ENCODE measurements at regions not wholly inside any gene's neighbourhood (a gene's known extent, or its start where the extent isn't known, plus 50 kb on each side); places are given as distances from the start of the nearest gene placed in this dataset.

- Histone ChIP-seq H3K36me3 (ENCODE audit: control insufficient read depth, insufficient read depth, low read length) (no peaks in the 10 kb centered on the region), H3K18ac (ENCODE audit: low read depth, low read length) (no peak overlapping the region), H2AK9ac (replicated peaks; ENCODE audit: low read depth, low read length, poor library complexity) (no peak overlapping the region), H2BK15ac (ENCODE audit: low read depth, low read length) (no peak overlapping the region), H4K20me1 (ENCODE audit: insufficient read depth, low read length) (no peaks in the 10 kb centered on the region), H2BK120ac (ENCODE audit: low read depth, low read length) (no peak overlapping the region), H4K91ac (ENCODE audit: insufficient read depth, low read depth, low read length) (no peak overlapping the region), H3K4me1 (ENCODE audit: control insufficient read depth, insufficient read depth, low read length) (no peaks in the 10 kb centered on the region), H3K9me3 (ENCODE audit: control insufficient read depth, insufficient read depth, low read length) (no peaks in the 10 kb centered on the region), H3K79me1 (ENCODE audit: low read depth in 1 of 2, low read length in 2 of 2) (no peaks in the 10 kb centered on the region), H3K56ac (ENCODE audit: extremely low read depth, insufficient read depth, low read length) (no peak overlapping the region), H3K27ac (ENCODE audit: insufficient read depth, low read length) (no peak overlapping the region), H4K5ac (ENCODE audit: low read depth, low read length) (no peak overlapping the region), H3K27me3 (ENCODE audit: control insufficient read depth, insufficient read depth, low read length) (no peaks in the 10 kb centered on the region), H2AK5ac (ENCODE audit: low read depth, low read length) (no peak overlapping the region), H2BK20ac (ENCODE audit: low read depth, low read length) (no peak overlapping the region), H3K9ac (ENCODE audit: low read depth, low read length) (no peak overlapping the region), H3K4ac (ENCODE audit: low read depth, low read length) (no peak overlapping the region), H4K8ac (ENCODE audit: low read depth in 2 of 2, low read length in 2 of 2) (no peak overlapping the region), H3K14ac (replicated peaks; ENCODE audit: low read depth, low read length) (no peak overlapping the region), H3K4me3 (ENCODE audit: insufficient read depth, low read depth, low read length) (no peak overlapping the region), H3K9me1 (ENCODE audit: insufficient read depth, low read length) (no peaks in the 10 kb centered on the region), H2AFZ (replicated peaks; ENCODE audit: low read length, poor library complexity) (no peak overlapping the region), H3K23ac (ENCODE audit: low read depth, low read length) (no peak overlapping the region), H3K4me2 (ENCODE audit: low read depth, low read length) (no peak overlapping the region), H2BK5ac (ENCODE audit: low read depth, low read length, poor library complexity, severe bottlenecking) (no peak overlapping the region)
- CTCF ChIA-PET: no interaction called here
- no CpG with 5 or more reads among the region's 1 CpG for WGBS, 2 experiments (ENCODE audit: extremely low coverage in 2 of 2, insufficient read length in 1 of 2)
- no peak for DNase-seq
- TF ChIP-seq CTCF (conservative IDR thresholded peaks at IDR 0.05; ENCODE audit: low read depth, low read length) (no peak), MXI1 (IDR thresholded peaks at IDR 0.05; ENCODE audit: borderline replicate concordance, low read depth, low read length) (no peak), MAZ (IDR thresholded peaks at IDR 0.05; ENCODE audit: borderline replicate concordance, low read depth, low read length) (no peak), BHLHE40 (IDR thresholded peaks at IDR 0.05; ENCODE audit: low read depth, low read length) (no peak), CEBPB (IDR thresholded peaks at IDR 0.05; ENCODE audit: low read depth, low read length) (no peak), CHD1 (IDR thresholded peaks at IDR 0.05; ENCODE audit: low read depth, low read length) (no peak), RAD21 (IDR thresholded peaks at IDR 0.05; ENCODE audit: low read length) (no peak), MAFK (IDR thresholded peaks at IDR 0.05; ENCODE audit: low read depth, low read length) (no peak), USF2 (IDR thresholded peaks at IDR 0.05; ENCODE audit: low read depth, low read length) (no peak), RCOR1 (IDR thresholded peaks at IDR 0.05; ENCODE audit: insufficient replicate concordance, low read length) (no peak), SMC3 (IDR thresholded peaks at IDR 0.05; ENCODE audit: low read depth, low read length) (no peak), RFX5 (IDR thresholded peaks at IDR 0.05; ENCODE audit: low read depth, low read length) (no peak), FOS (IDR thresholded peaks at IDR 0.05; ENCODE audit: low read depth, low read length) (no peak), NFE2L2 (IDR thresholded peaks at IDR 0.05; ENCODE audit: low read depth, low read length) (no peak)
- TF ChIP-seq, protein P1, sequence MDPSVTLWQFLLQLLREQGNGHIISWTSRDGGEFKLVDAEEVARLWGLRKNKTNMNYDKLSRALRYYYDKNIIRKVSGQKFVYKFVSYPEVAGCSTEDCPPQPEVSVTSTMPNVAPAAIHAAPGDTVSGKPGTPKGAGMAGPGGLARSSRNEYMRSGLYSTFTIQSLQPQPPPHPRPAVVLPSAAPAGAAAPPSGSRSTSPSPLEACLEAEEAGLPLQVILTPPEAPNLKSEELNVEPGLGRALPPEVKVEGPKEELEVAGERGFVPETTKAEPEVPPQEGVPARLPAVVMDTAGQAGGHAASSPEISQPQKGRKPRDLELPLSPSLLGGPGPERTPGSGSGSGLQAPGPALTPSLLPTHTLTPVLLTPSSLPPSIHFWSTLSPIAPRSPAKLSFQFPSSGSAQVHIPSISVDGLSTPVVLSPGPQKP (IDR thresholded peaks at IDR 0.05; ENCODE audit: borderline replicate concordance, low read depth, low read length): no peak
- dilution Hi-C loops (cut with HindIII; ENCODE audit: low sequenced_read_pairs, unreplicated experiment): no loop called here
- in situ Hi-C loops (cut with MboI; ENCODE audit: low sequenced_read_pairs): no loop called here
- intact Hi-C loops (cut with micrococcal nuclease): no loop called here
- ATAC-seq (ENCODE audit: low read depth): no peak
- BruUV-seq (replicated peaks): no TSS peak
- POLR2A ChIA-PET (ENCODE audit: unreplicated experiment): no interaction called here
These were observed 129.3 kb upstream of the NSMCE3 start for GRCh38 chr15:29398907-29399306.
